Vagina (tissue), 2 donors: ENCODE measurements at regions not wholly inside any gene's neighbourhood (a gene's known extent, or its start where the extent isn't known, plus 50 kb on each side); places are given as distances from the start of the nearest gene placed in this dataset.

ENCODE experiments used
- CTCF ChIP-seq, 3 experiments: fragments of 450-650 bp in 2 of 3; fragments of 200-600 bp in 1 of 3; sonication (generic) in 1 of 3; IDR thresholded peaks; one replicate each; pipeline ENCODE4 v1.5.1; 2017 to 2019; ENCODE audit warnings: antibody characterized with exemption in 3 of 3, mild to moderate bottlenecking in 2 of 3, moderate library complexity in 2 of 3
- POLR2A ChIP-seq, 2 donors: fragments of 450-650 bp; IDR thresholded peaks; one replicate each; pipeline ENCODE4 v1.6.1; 2017; ENCODE audit warnings: antibody characterized with exemption in 2 of 2, mild to moderate bottlenecking in 2 of 2, moderate library complexity in 2 of 2
- POLR2AphosphoS5 ChIP-seq, 2 donors: sonication (generic); formaldehyde crosslinking; IDR thresholded peaks; one replicate each; pipeline ENCODE4 v1.9.0; 2017; ENCODE audit warnings: antibody characterized with exemption in 2 of 2, mild to moderate bottlenecking in 2 of 2, low read depth in 1 of 2; ENCODE audit not compliant: insufficient read depth in 1 of 2

DNA sequence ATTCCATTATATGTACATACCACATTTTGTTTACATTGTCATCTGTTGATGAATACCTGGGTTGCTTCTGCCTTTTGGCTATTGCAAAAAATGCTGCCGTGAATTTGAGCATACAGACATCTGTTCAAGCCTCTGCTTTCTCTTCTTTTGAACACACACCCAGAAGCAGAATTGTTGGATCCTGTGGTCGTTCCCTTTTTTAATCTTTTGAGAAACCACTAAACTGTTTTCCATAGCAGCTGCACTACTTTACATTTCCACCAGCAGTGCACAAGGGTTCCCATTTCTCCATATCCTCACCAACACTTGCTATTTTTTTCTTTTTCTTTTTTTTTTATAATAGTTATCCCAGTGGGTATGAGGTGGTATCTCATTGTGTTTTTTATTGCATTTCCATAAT, 123.5 kb downstream of the TEX29 start:
- TF ChIP-seq POLR2A (IDR thresholded peaks at IDR 0.05) (no peak), CTCF (IDR thresholded peaks at IDR 0.05) (no peak), POLR2AphosphoS5 (IDR thresholded peaks at IDR 0.05; ENCODE audit: insufficient read depth in 1 of 2, low read depth in 1 of 2) (no peak)
